Esophagus (tissue), 2 donors: ENCODE measurements at regions not wholly inside any gene's neighbourhood (a gene's known extent, or its start where the extent isn't known, plus 50 kb on each side); places are given as distances from the start of the nearest gene placed in this dataset.

Source experiments
- H3K27ac ChIP-seq, 2 donors: one replicate each; pipeline ENCODE4 v1.5.1; 2013; ENCODE audit warnings: low read depth in 2 of 2, mild to moderate bottlenecking in 2 of 2, inconsistent platforms in 1 of 2, low read length in 1 of 2, moderate library complexity in 1 of 2
- H3K27me3 ChIP-seq, 2 donors: one replicate each; pipeline ENCODE4 v1.6.1; 2013; ENCODE audit warnings: low read length in 2 of 2, control low read depth in 1 of 2, mild to moderate bottlenecking in 1 of 2; ENCODE audit not compliant: insufficient read depth in 2 of 2, control insufficient read depth in 1 of 2
- H3K36me3 ChIP-seq, 2 donors: one replicate each; pipeline ENCODE4 v1.6.1; 2013; ENCODE audit warnings: low read length in 1 of 2; ENCODE audit not compliant: control insufficient read depth in 2 of 2, insufficient read depth in 2 of 2
- H3K4me1 ChIP-seq, 2 donors: one replicate each; pipeline ENCODE4 v1.6.1; 2013; ENCODE audit warnings: low read length in 1 of 2; ENCODE audit not compliant: control insufficient read depth in 2 of 2, insufficient read depth in 2 of 2
- H3K4me3 ChIP-seq, 2 donors: one replicate each; pipeline ENCODE4 v1.5.1; 2013; ENCODE audit warnings: low read length in 2 of 2, mild to moderate bottlenecking in 2 of 2, low read depth in 1 of 2, moderate library complexity in 1 of 2
- H3K9me3 ChIP-seq, 2 donors: one replicate each; pipeline ENCODE4 v1.6.1; 2013; ENCODE audit warnings: mild to moderate bottlenecking in 2 of 2, low read depth in 1 of 2, low read length in 1 of 2, moderate library complexity in 1 of 2; ENCODE audit not compliant: control insufficient read depth in 2 of 2, insufficient read depth in 1 of 2
- WGBS, 2 donors: extraction: QIAGEN DNeasy Blood & Tissue Kit; methylation state at CpG; one replicate each; pipeline ENCODE4 v1.1.7; 2013; 5-methylcytosine and 5-hydroxymethylcytosine counted together
- donor health status: healthy with polysubstance abuse.
- donor health status: Bipolar disorder and iron deficiency.

DNA sequence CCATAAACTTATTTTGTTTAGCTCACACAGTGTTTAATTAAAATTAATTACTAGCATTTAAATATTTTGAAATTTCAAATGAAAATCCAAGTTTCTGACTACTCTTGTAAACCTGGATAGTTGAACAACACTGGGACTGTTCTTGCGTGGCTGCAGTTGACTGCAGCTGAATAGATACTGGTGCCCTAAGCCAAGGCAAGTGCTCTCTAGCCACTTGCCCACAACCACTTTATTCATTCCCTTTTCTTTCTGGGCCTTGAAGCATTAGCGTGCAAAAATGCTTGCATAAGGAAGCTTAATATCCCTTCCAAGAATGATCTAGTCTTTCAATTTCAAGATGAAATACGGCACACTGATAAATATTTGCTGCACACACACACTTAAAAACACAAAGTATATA lies 676.0 kb upstream of the MARCKS start:
- H3K36me3 ChIP-seq, result no peaks in the 10 kb centered on the region
- H3K9me3 ChIP-seq, result no peaks in the 10 kb centered on the region
- H3K27me3 ChIP-seq, result no peaks in the 10 kb centered on the region
- H3K4me1 ChIP-seq, result peaks cover 0 to 2% of the 10 kb centered on the region in 2 donors
- no peak overlapping the region for H3K4me3 ChIP-seq
- no peak overlapping the region for H3K27ac ChIP-seq
- WGBS, 2 donors, result 89 to 92% methylated on average over 3 of the region's 3 CpGs

DNA sequence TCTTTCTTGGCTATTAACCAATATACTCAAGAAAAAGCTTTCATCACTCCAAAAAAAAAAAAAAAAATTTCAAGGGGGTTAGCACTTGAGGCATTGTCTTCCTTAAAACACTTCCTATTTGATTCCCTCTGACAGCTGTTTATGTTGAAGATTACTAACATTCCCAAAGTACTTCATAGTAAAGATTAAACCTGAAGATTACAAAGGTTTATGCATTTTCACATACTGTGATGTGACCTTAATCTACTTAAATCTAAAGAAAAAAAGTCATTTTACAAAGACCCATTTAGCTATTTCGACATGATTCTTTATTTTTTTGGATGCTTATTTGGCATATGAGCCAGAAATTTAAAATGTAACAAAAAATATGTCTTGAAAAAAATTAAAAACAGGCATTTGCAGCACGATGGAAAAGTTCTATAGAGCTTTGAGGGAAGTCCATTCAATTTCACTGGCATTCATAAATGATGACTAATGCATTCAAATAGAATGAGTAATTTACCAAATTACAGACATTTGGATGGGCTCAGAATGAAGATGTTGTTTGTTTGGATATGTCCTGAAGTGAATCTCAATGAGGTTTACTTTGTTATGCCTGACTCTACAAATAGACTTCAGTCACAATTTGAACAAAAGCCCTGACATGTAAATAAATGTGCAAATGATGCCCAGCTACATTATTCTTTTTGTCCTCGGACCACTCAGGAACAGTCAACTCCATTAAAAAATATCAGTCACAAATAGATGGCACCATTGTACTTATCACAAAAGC lies 674.6 kb upstream of the MARCKS start:
- no peak overlapping the region for H3K27ac ChIP-seq
- H3K27me3 ChIP-seq, result no peaks in the 10 kb centered on the region
- 41 to 60% methylated on average over 3 of the region's 3 CpGs for WGBS, 2 donors
- no peaks in the 10 kb centered on the region for H3K9me3 ChIP-seq
- H3K36me3 ChIP-seq, result no peaks in the 10 kb centered on the region
- no peak overlapping the region for H3K4me3 ChIP-seq
- peaks cover 0 to 2% of the 10 kb centered on the region in 2 donors for H3K4me1 ChIP-seq

DNA sequence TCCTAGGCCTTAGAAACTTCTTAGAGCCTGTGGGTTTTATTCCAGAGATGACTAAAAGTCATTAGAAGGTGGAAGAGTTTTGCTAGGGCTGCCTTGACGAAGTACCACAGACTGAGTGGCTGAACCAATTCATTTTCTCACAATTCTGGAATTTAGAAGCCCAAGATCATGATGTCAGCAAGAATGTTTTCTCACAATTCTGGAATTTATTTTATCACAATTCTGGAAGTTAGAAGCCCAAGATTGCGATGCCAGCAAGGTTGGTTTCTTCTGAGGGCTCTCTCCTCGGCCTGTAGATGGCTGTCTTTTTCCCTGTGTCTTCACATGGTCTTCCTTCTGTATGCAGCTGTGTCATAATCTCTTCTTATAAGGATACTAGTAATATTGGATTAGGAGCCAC lies 672.9 kb upstream of the MARCKS start:
- no peaks in the 10 kb centered on the region for H3K9me3 ChIP-seq
- H3K4me1 ChIP-seq, result peaks cover 0 to 2% of the 10 kb centered on the region in 2 donors
- H3K36me3 ChIP-seq, result no peaks in the 10 kb centered on the region
- no peaks in the 10 kb centered on the region for H3K27me3 ChIP-seq
- no peak overlapping the region for H3K27ac ChIP-seq
- no peak overlapping the region for H3K4me3 ChIP-seq
- 72 to 82% methylated on average over 3 of the region's 3 CpGs for WGBS, 2 donors

DNA sequence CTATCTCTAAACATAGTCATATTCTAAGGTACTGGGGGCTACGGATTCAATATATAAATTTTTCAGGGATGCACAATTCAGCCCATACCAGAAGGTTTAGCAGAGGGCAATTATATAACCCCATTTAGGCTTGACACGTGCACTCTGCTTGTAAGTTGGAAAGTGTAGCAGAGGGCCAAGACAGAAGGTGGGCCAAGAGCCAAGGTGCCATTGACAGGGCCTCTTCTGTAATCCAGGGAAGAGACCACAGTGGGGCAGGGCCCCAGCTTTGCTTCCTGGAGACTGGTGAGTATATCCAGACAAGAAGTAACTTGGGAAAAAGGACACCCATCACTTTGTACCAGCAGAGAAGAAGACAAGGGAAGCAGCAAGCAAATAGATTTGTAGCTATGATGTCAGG lies 672.4 kb upstream of the MARCKS start:
- Histone ChIP-seq H3K27ac (no peak overlapping the region), H3K27me3 (no peaks in the 10 kb centered on the region), H3K9me3 (no peaks in the 10 kb centered on the region), H3K4me1 (peaks cover 0 to 2% of the 10 kb centered on the region in 2 donors), H3K4me3 (no peak overlapping the region), H3K36me3 (no peaks in the 10 kb centered on the region)
- 55 to 68% methylated on average over 2 of the region's 2 CpGs for WGBS, 2 donors

DNA sequence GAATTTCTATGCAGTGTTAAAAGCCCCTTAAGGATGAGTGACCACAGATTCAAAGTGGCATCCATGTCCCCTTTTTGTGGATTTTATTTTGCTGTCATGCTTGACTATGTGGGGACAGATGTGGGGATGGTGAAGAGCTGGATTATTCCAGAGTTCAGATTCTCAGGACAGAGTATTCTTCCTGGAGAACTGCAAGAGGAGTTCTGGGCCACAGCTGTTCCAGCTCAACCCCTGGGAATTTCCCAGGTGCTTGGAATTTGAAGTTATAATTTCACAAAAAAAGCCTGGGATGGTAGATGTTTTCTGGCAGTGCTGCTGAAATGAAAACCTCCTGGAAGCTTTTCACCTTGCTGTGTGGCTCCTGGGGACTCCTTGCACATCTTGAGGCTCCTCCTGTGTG lies 671.8 kb upstream of the MARCKS start:
- Histone ChIP-seq H3K9me3 (no peaks in the 10 kb centered on the region), H3K27ac (no peak overlapping the region), H3K36me3 (no peaks in the 10 kb centered on the region), H3K4me1 (peaks cover 0 to 2% of the 10 kb centered on the region in 2 donors), H3K4me3 (no peak overlapping the region), H3K27me3 (no peaks in the 10 kb centered on the region)

DNA sequence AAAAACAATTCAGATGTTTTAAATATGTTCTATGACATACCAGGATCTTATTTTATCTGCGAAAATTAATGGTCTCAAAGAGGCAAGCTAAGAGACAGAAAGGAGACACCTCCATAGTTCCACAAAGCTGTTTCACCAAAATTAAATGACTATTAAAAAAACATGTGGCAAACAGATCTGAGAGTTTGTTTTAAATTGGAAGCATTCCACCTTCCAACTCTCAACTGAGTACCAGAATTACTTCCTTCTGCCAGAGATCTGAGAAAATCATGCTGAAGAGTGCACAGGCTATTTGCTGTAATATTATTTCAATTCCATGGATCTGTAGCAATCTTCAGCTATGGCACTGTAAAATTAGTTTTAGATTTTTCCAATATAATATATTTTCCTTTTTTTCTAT lies 669.5 kb upstream of the MARCKS start:
- 63 to 80% methylated on average over 1 of the region's 1 CpG for WGBS, 2 donors
- Histone ChIP-seq H3K27ac (no peak overlapping the region), H3K36me3 (no peaks in the 10 kb centered on the region), H3K4me3 (no peak overlapping the region), H3K9me3 (no peaks in the 10 kb centered on the region), H3K4me1 (peaks cover 0 to 2% of the 10 kb centered on the region in 2 donors), H3K27me3 (no peaks in the 10 kb centered on the region)

DNA sequence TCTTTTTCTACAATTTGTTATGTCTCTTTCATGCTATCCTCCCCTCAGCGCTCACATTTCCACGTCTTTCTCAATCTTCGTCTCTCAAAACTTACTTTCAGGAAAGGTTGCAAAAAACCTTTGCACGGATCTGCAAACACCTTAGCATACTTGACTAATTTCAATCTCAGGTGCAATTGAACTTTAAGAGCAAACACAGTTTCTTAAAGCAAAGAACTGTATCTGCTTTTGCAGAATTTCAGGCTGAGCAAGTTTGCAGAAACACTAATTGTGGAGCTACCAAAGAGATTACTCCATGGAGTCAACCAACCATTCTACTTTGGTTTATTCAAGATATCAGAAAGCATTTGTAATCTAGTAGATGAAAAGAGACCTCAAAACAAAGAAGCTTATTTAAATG lies 668.2 kb upstream of the MARCKS start:
- Histone ChIP-seq H3K9me3 (no peaks in the 10 kb centered on the region), H3K36me3 (no peaks in the 10 kb centered on the region), H3K4me1 (peaks cover 0 to 2% of the 10 kb centered on the region in 2 donors), H3K27me3 (no peaks in the 10 kb centered on the region), H3K27ac (no peak overlapping the region), H3K4me3 (no peak overlapping the region)
- 86 to 90% methylated on average over 4 of the region's 4 CpGs for WGBS, 2 donors

DNA sequence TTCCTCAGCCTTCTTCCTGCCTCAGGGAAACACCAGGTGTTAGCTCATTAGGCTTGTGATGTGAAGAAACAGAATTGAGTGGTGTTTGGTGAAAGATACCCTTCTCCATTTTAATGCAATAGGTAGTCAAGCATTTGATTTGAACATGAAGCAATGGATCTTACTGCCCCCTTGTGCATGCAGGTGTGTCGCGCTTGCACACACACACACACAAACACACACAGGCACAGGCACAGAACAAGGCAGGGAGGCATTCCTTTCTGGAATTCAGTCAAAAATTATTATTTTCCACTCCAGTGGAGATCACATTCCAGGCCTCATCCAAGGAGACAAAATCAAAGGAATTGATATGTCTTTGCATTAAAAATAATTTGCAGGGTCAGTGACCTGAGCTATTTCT lies 667.0 kb upstream of the MARCKS start:
- Histone ChIP-seq H3K4me1 (no peaks in the 10 kb centered on the region), H3K9me3 (no peaks in the 10 kb centered on the region), H3K27me3 (no peaks in the 10 kb centered on the region), H3K4me3 (no peak overlapping the region), H3K27ac (no peak overlapping the region), H3K36me3 (no peaks in the 10 kb centered on the region)
- WGBS, 2 donors, result 96 to 100% methylated on average over 2 of the region's 2 CpGs

DNA sequence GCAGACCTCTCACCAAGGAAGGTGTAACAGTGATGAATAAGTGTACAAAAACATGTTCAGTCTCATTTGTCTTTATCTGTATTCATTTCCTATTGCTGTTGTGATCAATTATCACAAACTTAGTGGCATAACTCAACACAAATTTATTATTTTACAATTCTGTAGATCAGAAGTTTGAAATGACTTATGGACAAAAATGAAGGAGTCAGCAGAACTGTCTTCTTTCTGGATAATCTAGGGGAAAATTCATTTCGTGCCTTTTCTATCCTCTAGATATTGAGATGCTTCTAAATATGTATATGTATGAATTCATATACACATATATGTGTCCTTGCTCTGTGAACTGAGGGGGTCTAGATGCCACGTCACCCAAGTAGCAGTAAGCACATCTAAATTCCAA lies 663.1 kb upstream of the MARCKS start:
- Histone ChIP-seq H3K4me1 (no peaks in the 10 kb centered on the region), H3K27me3 (no peaks in the 10 kb centered on the region), H3K36me3 (no peaks in the 10 kb centered on the region), H3K4me3 (no peak overlapping the region), H3K9me3 (no peaks in the 10 kb centered on the region), H3K27ac (no peak overlapping the region)
- 75 to 81% methylated on average over 2 of the region's 2 CpGs for WGBS, 2 donors
